ENCODE measurements at regions not wholly inside any gene's neighbourhood (a gene's known extent, or its start where the extent isn't known, plus 50 kb on each side); places are given as distances from the start of the nearest gene placed in this dataset.

DNA sequence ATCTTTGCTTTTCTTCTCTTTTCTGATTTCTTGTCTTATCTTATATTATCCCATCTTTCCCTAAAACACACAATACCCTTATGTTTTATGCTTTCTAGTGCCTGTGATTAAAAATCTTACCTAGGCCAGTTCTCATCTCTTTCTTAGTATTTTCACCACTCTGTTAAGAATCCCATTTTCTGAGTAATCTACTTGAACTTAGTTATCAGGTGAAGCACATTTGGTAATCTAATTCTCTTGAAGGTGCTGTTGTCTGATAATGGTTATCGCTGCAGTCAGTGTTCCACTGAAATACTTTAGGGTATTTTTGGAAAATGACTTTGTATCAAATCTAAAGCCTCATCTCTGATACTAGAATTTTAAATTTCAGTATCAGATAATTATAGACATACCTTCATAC lies 192.5 kb upstream of the MAN1A1 start:
- TF ChIP-seq, protein P1, sequence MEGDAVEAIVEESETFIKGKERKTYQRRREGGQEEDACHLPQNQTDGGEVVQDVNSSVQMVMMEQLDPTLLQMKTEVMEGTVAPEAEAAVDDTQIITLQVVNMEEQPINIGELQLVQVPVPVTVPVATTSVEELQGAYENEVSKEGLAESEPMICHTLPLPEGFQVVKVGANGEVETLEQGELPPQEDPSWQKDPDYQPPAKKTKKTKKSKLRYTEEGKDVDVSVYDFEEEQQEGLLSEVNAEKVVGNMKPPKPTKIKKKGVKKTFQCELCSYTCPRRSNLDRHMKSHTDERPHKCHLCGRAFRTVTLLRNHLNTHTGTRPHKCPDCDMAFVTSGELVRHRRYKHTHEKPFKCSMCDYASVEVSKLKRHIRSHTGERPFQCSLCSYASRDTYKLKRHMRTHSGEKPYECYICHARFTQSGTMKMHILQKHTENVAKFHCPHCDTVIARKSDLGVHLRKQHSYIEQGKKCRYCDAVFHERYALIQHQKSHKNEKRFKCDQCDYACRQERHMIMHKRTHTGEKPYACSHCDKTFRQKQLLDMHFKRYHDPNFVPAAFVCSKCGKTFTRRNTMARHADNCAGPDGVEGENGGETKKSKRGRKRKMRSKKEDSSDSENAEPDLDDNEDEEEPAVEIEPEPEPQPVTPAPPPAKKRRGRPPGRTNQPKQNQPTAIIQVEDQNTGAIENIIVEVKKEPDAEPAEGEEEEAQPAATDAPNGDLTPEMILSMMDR (conservative IDR thresholded peaks at IDR 0.05 in 1 of 2, IDR thresholded peaks at IDR 0.05 in 1 of 2; ENCODE audit: low read depth in 1 of 2, low read length in 2 of 2) = no peak
- no peak for TF ChIP-seq EZH2 (IDR thresholded peaks at IDR 0.05; ENCODE audit: low read length, missing control alignments)
